OCI-LY7 (cell line): ENCODE measurements at regions not wholly inside any gene's neighbourhood (a gene's known extent, or its start where the extent isn't known, plus 50 kb on each side); places are given as distances from the start of the nearest gene placed in this dataset.

Experiments
- EZH2phosphoT487 ChIP-seq: fragments of 200-600 bp; sonication (generic); IDR thresholded peaks from 2 replicates; pipeline ENCODE4 v1.6.1; 2018; ENCODE audit warnings: low read depth, borderline replicate concordance, mild to moderate bottlenecking, mixed run types, antibody characterized with exemption, low read length, moderate library complexity, mixed read lengths
- TF ChIP-seq, protein P1 (sequence below): fragments of 200-600 bp; sonication (generic); conservative IDR thresholded peaks from 2 replicates; pipeline ENCODE4 v1.5.1; 2014; ENCODE audit warnings: mild to moderate bottlenecking, antibody characterized with exemption, low read length, moderate library complexity, mixed read lengths

DNA sequence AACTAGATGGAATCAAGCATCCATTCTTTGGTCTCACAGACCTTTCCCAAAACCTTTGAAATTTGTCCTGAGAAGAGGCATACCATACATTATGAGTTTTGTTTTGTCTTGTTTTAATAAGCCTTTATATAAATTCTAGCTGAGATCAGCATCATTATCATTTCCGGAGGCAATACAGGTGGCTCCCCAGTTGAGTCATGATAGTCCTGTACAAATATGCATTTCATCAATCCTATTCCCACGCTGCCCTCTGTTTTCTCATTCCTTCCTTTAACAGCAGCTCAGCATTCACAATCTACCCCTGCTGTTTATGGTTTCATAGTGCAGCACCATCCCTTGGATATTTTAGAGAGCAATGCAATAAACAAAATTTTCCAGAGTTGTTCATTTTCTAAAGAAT lies 216.7 kb downstream of the TXNL1 start:
- TF ChIP-seq, protein P1, sequence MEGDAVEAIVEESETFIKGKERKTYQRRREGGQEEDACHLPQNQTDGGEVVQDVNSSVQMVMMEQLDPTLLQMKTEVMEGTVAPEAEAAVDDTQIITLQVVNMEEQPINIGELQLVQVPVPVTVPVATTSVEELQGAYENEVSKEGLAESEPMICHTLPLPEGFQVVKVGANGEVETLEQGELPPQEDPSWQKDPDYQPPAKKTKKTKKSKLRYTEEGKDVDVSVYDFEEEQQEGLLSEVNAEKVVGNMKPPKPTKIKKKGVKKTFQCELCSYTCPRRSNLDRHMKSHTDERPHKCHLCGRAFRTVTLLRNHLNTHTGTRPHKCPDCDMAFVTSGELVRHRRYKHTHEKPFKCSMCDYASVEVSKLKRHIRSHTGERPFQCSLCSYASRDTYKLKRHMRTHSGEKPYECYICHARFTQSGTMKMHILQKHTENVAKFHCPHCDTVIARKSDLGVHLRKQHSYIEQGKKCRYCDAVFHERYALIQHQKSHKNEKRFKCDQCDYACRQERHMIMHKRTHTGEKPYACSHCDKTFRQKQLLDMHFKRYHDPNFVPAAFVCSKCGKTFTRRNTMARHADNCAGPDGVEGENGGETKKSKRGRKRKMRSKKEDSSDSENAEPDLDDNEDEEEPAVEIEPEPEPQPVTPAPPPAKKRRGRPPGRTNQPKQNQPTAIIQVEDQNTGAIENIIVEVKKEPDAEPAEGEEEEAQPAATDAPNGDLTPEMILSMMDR: no peak
- TF ChIP-seq EZH2phosphoT487: no peak
